ENCODE measurements at regions not wholly inside any gene's neighbourhood (a gene's known extent, or its start where the extent isn't known, plus 50 kb on each side); places are given as distances from the start of the nearest gene placed in this dataset.
A peak's percentile ranks its signal among the peaks of the same experiment; 100 is the strongest.

DNA sequence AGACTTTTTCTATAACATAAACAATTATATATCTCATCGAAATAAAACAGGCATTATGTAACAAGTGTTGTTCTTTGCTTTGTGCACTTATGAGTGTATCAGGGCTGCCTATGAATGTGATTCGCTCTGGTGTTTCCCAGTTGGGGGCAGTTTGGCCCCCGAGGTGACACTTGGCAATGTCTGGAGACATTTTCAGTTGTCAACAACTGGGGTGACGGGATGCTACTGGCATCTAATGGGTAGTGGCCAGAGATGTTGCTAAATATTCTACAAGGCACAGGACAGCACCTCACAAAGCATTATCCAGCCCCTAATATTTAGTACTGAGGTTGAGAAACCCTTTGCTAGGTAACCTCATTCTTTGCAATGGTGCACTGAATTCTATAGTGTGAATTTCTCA is 83.3 kb downstream of the PLCE1 start:
- 38 to 44% methylated on average over 4 of the region's 4 CpGs for WGBS, 2 donors
- intact Hi-C loops (cut with DNase I): loop anchor here in 9 of 10 donors (2.0 to 10.0 kb wide), 8 partner anchors 145 to 368 kb away; no protein-coding TSS in a partner anchor
- peaks cover 6 to 26% (median 19%) of the 10 kb centered on the region in 9 donors for H3K4me1 ChIP-seq
- peak overlapping the region in 5 of 10 donors; percentile 49 to 66 (median 52) for H3K27ac ChIP-seq
- DNase-seq: no peak
- peaks cover 0 to 12% (median 0%) of the 10 kb centered on the region in 11 donors for H3K9me3 ChIP-seq
- no peaks in the 10 kb centered on the region for H3K36me3 ChIP-seq
- peak in 5 of 8 donors; percentile 36 to 54 (median 43) for ATAC-seq
- H3K4me3 ChIP-seq: no peak overlapping the region
- H3K27me3 ChIP-seq: no peaks in the 10 kb centered on the region
- no peak for TF ChIP-seq CTCF (IDR thresholded peaks at IDR 0.05)

DNA sequence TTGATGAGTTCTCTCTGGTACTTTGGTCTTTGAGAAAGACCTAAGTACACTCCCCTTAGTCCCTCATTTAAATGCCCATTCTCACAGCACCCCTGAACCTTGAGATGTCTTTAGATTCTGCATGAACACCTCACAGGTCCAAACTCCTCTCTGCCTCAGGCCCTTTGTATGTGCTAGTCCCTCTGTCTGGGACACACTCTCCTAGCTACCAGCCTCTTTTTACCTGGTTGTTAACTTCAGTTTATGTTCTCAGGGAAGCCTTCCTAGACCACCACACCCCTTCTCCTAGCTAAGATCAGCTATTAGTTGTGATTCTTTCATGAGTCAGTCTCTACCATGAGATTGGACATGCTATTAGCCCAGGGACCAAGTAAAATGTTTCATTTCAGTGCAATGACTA is 86.4 kb downstream of the PLCE1 start:
- Histone ChIP-seq H3K9me3 (peaks cover 0 to 12% (median 0%) of the 10 kb centered on the region in 11 donors), H3K27ac (no peak overlapping the region), H3K36me3 (no peaks in the 10 kb centered on the region), H3K27me3 (no peaks in the 10 kb centered on the region), H3K4me3 (no peak overlapping the region), H3K4me1 (peaks cover 6 to 37% (median 21%) of the 10 kb centered on the region in 9 donors)
- intact Hi-C loops (cut with DNase I): loop anchor here in 1 of 10 donors (10.0 kb wide), 1 partner anchor 155 kb away; no protein-coding TSS in a partner anchor
- ATAC-seq (no peak), DNase-seq (no peak)
- TF ChIP-seq CTCF (IDR thresholded peaks at IDR 0.05): no peak

- ATAC-seq (no peak), DNase-seq (no peak)
- no peak for TF ChIP-seq CTCF (IDR thresholded peaks at IDR 0.05)
- Histone ChIP-seq H3K36me3 (no peaks in the 10 kb centered on the region), H3K4me3 (no peak overlapping the region), H3K4me1 (peaks cover 0 to 37% (median 12%) of the 10 kb centered on the region in 9 donors), H3K9me3 (peaks cover 0 to 12% (median 0%) of the 10 kb centered on the region in 11 donors), H3K27me3 (no peaks in the 10 kb centered on the region), H3K27ac (no peak overlapping the region)
- WGBS, 2 donors: 74 to 77% methylated on average over 5 of the region's 5 CpGs
- intact Hi-C loops (cut with DNase I): loop anchor here in 1 of 10 donors (10.0 kb wide), 1 partner anchor 151 kb away; no protein-coding TSS in a partner anchor
Measured at GRCh38 chr10:94083662-94084265, 90.0 kb downstream of the PLCE1 start.

GRCh38 chr10:94084344-94084743 is 90.6 kb downstream of the PLCE1 start:
- intact Hi-C loops (cut with DNase I): loop anchor here in 1 of 10 donors (10.0 kb wide), 1 partner anchor 150 kb away; no protein-coding TSS in a partner anchor
- peaks cover 0 to 42% (median 15%) of the 10 kb centered on the region in 9 donors for H3K4me1 ChIP-seq
- ATAC-seq (no peak), DNase-seq (no peak)
- no peak overlapping the region for H3K27ac ChIP-seq
- 91 to 94% methylated on average over 5 of the region's 5 CpGs for WGBS, 2 donors
- H3K36me3 ChIP-seq: no peaks in the 10 kb centered on the region
- no peak overlapping the region for H3K4me3 ChIP-seq
- no peak for TF ChIP-seq CTCF (IDR thresholded peaks at IDR 0.05)
- peaks cover 0 to 12% (median 0%) of the 10 kb centered on the region in 11 donors for H3K9me3 ChIP-seq
- H3K27me3 ChIP-seq: no peaks in the 10 kb centered on the region
